ENCODE measurements at regions not wholly inside any gene's neighbourhood (a gene's known extent, or its start where the extent isn't known, plus 50 kb on each side); places are given as distances from the start of the nearest gene placed in this dataset.
"Not testable (repeated sequence)": the region's sequence is repeated elsewhere in the genome, so short reads cannot be mapped to it uniquely, and the experiment has no call there.

DNA sequence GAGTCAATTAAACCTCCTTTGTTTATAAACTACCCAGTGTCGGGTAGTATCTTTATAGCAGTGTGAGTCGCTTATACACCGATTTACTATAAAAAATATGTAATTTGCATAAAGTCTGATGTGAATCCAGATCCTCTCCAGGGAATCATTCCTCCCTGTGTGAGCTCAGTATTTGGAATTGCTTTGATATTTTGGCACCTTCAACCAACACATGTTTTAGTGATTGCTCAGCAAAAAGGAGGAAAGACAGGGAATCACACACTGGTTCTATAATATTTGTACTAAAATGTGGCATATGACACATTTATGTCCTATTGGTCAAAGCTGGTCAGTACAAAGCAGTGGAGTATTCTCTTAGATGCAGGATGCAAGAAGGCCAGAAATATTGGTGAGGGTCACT lies 703.9 kb upstream of the ATXN7L3B start:
- DNase-seq, result no peak
- Histone ChIP-seq H3K4me1 (ENCODE audit: control insufficient read depth, insufficient read depth, low read length) (no peaks in the 10 kb centered on the region), H3K9me3 (replicated peaks; ENCODE audit: control insufficient read depth, low read depth, low read length) (peaks cover 6% of the 10 kb centered on the region), H3K4me3 (ENCODE audit: low read length) (no peak overlapping the region), H3K27ac (ENCODE audit: low read length) (no peak overlapping the region), H3K36me3 (ENCODE audit: control insufficient read depth, insufficient read depth, low read length) (no peaks in the 10 kb centered on the region), H3K27me3 (ENCODE audit: control insufficient read depth, insufficient read depth, low read length) (no peaks in the 10 kb centered on the region)
- WGBS (ENCODE audit: insufficient coverage), result no CpG with 5 or more reads among the region's 3 CpGs

DNA sequence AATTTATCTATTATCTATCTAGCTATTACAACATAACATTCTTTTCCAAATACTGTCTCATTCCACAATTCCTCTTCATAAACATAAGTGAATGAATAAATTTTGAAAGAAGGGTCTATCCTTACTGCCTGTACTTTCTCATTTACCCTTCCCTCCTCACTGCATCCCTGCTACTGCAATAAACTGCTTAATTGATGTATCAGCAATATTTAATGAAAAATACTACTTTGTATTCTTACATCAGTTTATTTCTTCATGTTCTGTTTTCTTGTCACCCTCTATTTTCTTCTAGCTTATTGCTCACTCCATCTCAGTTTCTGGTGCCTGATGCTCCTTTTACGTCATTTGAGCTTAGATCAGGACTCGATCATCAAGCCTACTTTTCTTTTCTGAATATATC lies 695.7 kb upstream of the ATXN7L3B start:
- Histone ChIP-seq H3K9me3 (replicated peaks; ENCODE audit: control insufficient read depth, low read depth, low read length) (no peaks in the 10 kb centered on the region), H3K36me3 (ENCODE audit: control insufficient read depth, insufficient read depth, low read length) (no peaks in the 10 kb centered on the region), H3K4me1 (ENCODE audit: control insufficient read depth, insufficient read depth, low read length) (no peaks in the 10 kb centered on the region), H3K27ac (ENCODE audit: low read length) (no peak overlapping the region), H3K4me3 (ENCODE audit: low read length) (no peak overlapping the region), H3K27me3 (ENCODE audit: control insufficient read depth, insufficient read depth, low read length) (no peaks in the 10 kb centered on the region)
- DNase-seq, result no peak
- 83% methylated on average over 2 of the region's 2 CpGs for WGBS (ENCODE audit: insufficient coverage)

- Histone ChIP-seq H3K4me1 (ENCODE audit: control insufficient read depth, insufficient read depth, low read length) (no peaks in the 10 kb centered on the region), H3K9me3 (replicated peaks; ENCODE audit: control insufficient read depth, low read depth, low read length) (no peaks in the 10 kb centered on the region), H3K36me3 (ENCODE audit: control insufficient read depth, insufficient read depth, low read length) (no peaks in the 10 kb centered on the region), H3K27ac (ENCODE audit: low read length) (no peak overlapping the region), H3K4me3 (ENCODE audit: low read length) (no peak overlapping the region), H3K27me3 (ENCODE audit: control insufficient read depth, insufficient read depth, low read length) (no peaks in the 10 kb centered on the region)
- no peak for DNase-seq
- no CpG with 5 or more reads among the region's 2 CpGs for WGBS (ENCODE audit: insufficient coverage)
Observed at GRCh38 chr12:73863546-73863945, 674.1 kb upstream of the ATXN7L3B start.

DNA sequence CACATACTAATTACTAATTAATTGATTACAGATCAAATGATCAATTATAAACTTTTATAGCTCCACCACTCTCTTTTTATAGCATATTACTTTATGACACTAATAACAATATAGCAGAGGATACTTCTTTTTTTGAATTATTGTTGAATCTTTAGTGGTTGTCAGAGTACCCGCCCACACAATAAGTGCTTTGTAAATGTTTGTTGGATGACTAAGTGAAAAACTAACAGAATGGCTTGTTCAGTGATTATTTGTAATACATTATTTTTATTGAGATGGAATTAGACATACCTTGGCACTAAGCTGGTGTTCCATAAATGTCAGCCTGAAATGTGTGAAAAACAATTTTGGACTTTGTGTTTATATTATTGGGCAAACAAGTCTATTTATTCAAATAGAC lies 670.5 kb upstream of the ATXN7L3B start:
- Histone ChIP-seq H3K9me3 (replicated peaks; ENCODE audit: control insufficient read depth, low read depth, low read length) (no peaks in the 10 kb centered on the region), H3K4me3 (ENCODE audit: low read length) (no peak overlapping the region), H3K27me3 (ENCODE audit: control insufficient read depth, insufficient read depth, low read length) (no peaks in the 10 kb centered on the region), H3K36me3 (ENCODE audit: control insufficient read depth, insufficient read depth, low read length) (no peaks in the 10 kb centered on the region), H3K4me1 (ENCODE audit: control insufficient read depth, insufficient read depth, low read length) (no peaks in the 10 kb centered on the region), H3K27ac (ENCODE audit: low read length) (no peak overlapping the region)
- no peak for DNase-seq
- no CpG with 5 or more reads among the region's 1 CpG for WGBS (ENCODE audit: insufficient coverage)

GRCh38 chr12:73877291-73877690 lies 660.3 kb upstream of the ATXN7L3B start:
- not testable (repeated sequence) for H3K27me3 ChIP-seq (ENCODE audit: control insufficient read depth, insufficient read depth, low read length); H3K4me1 ChIP-seq (ENCODE audit: control insufficient read depth, insufficient read depth, low read length); H3K4me3 ChIP-seq (ENCODE audit: low read length); DNase-seq; H3K36me3 ChIP-seq (ENCODE audit: control insufficient read depth, insufficient read depth, low read length); H3K9me3 ChIP-seq (replicated peaks; ENCODE audit: control insufficient read depth, low read depth, low read length); H3K27ac ChIP-seq (ENCODE audit: low read length)
- WGBS (ENCODE audit: insufficient coverage), result 95% methylated on average over 5 of the region's 6 CpGs

GRCh38 chr12:73892201-73892600 lies 645.4 kb upstream of the ATXN7L3B start:
- Histone ChIP-seq H3K27ac (ENCODE audit: low read length) (no peak overlapping the region), H3K4me1 (ENCODE audit: control insufficient read depth, insufficient read depth, low read length) (no peaks in the 10 kb centered on the region), H3K36me3 (ENCODE audit: control insufficient read depth, insufficient read depth, low read length) (no peaks in the 10 kb centered on the region), H3K9me3 (replicated peaks; ENCODE audit: control insufficient read depth, low read depth, low read length) (no peaks in the 10 kb centered on the region), H3K27me3 (ENCODE audit: control insufficient read depth, insufficient read depth, low read length) (no peaks in the 10 kb centered on the region), H3K4me3 (ENCODE audit: low read length) (no peak overlapping the region)
- DNase-seq, result no peak
- no CpG with 5 or more reads among the region's 1 CpG for WGBS (ENCODE audit: insufficient coverage)

DNA sequence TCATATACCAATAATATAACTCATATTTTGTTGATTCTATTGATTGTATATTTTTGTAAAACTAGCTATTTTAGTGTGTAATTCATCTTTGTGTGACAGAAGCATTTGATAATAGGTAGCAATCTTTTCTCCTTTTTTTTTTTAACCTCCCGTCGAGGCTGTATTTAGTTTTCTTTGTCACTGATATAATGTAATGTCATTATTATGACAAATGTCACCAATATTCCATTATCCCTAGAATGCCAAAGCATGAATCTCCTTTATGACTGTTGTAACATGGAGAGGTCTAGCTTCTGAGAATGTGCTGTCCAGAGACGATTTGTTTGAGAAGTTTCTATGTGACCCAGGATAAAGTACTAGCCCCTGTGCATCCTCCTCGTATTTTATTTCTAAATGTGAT lies 639.0 kb upstream of the ATXN7L3B start:
- Histone ChIP-seq H3K9me3 (replicated peaks; ENCODE audit: control insufficient read depth, low read depth, low read length) (no peaks in the 10 kb centered on the region), H3K27me3 (ENCODE audit: control insufficient read depth, insufficient read depth, low read length) (no peaks in the 10 kb centered on the region), H3K4me1 (ENCODE audit: control insufficient read depth, insufficient read depth, low read length) (no peaks in the 10 kb centered on the region), H3K27ac (ENCODE audit: low read length) (no peak overlapping the region), H3K36me3 (ENCODE audit: control insufficient read depth, insufficient read depth, low read length) (no peaks in the 10 kb centered on the region), H3K4me3 (ENCODE audit: low read length) (no peak overlapping the region)
- WGBS (ENCODE audit: insufficient coverage), result no CpG with 5 or more reads among the region's 4 CpGs
- no peak for DNase-seq

DNA sequence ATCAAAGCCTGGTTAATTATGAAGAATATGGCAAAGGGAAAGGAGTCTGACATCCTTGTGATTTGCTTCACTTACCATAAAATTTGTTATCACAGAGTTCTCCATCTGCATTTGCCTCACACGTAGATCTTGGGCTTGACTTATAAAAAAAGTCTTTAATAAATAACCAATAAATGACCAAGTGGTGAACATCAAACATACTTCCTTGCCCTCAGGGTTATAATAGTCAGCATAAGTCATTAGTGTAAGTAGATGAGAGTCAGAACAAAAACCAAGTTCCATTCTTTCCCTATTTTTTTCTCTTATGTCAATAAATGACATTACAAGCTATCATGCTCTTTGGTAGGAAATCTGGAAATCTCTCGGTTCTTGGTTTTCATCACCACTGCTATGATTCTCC lies 635.4 kb upstream of the ATXN7L3B start:
- WGBS (ENCODE audit: insufficient coverage), result 63% methylated on average over 1 of the region's 2 CpGs
- H3K36me3 ChIP-seq (ENCODE audit: control insufficient read depth, insufficient read depth, low read length), result no peaks in the 10 kb centered on the region

GRCh38 chr12:73906757-73907156 lies 630.9 kb upstream of the ATXN7L3B start:
- DNase-seq, result no peak
- WGBS (ENCODE audit: insufficient coverage), result no CpG with 5 or more reads among the region's 4 CpGs
- no peak overlapping the region for H3K27ac ChIP-seq (ENCODE audit: low read length)
- H3K4me1 ChIP-seq (ENCODE audit: control insufficient read depth, insufficient read depth, low read length), result no peaks in the 10 kb centered on the region
- no peaks in the 10 kb centered on the region for H3K9me3 ChIP-seq (replicated peaks; ENCODE audit: control insufficient read depth, low read depth, low read length)
- H3K4me3 ChIP-seq (ENCODE audit: low read length), result no peak overlapping the region
- H3K27me3 ChIP-seq (ENCODE audit: control insufficient read depth, insufficient read depth, low read length), result no peaks in the 10 kb centered on the region
- H3K36me3 ChIP-seq (ENCODE audit: control insufficient read depth, insufficient read depth, low read length), result no peaks in the 10 kb centered on the region

More for the DNA sequence above, 635.4 kb upstream of the ATXN7L3B start:
- H3K4me3 ChIP-seq (ENCODE audit: low read length), result no peak overlapping the region
- no peak for DNase-seq
- no peak overlapping the region for H3K27ac ChIP-seq (ENCODE audit: low read length)
- no peaks in the 10 kb centered on the region for H3K9me3 ChIP-seq (replicated peaks; ENCODE audit: control insufficient read depth, low read depth, low read length)
- no peaks in the 10 kb centered on the region for H3K4me1 ChIP-seq (ENCODE audit: control insufficient read depth, insufficient read depth, low read length)
- H3K27me3 ChIP-seq (ENCODE audit: control insufficient read depth, insufficient read depth, low read length), result no peaks in the 10 kb centered on the region

DNA sequence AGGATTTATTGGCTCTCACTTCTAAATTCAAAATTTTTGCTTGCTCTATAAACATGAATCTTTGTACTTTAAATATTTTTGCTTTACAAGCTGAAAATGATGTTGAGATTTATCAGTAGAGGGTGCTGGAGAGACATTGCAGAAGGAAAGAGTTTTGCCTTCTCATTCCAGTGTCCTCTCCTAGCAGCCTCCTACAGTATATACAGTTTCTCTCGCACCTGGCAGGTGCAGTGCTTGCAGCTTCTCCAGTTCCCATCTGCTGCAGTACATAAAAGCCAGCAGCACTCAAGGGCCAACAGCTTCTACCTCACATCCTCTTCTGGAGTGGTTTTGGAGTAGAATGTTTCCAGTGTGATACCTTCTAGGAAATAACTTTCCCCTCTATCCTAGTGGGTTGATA lies 601.8 kb upstream of the ATXN7L3B start:
- Histone ChIP-seq H3K4me1 (ENCODE audit: control insufficient read depth, insufficient read depth, low read length) (no peaks in the 10 kb centered on the region), H3K36me3 (ENCODE audit: control insufficient read depth, insufficient read depth, low read length) (no peaks in the 10 kb centered on the region), H3K27ac (ENCODE audit: low read length) (no peak overlapping the region), H3K4me3 (ENCODE audit: low read length) (no peak overlapping the region), H3K9me3 (replicated peaks; ENCODE audit: control insufficient read depth, low read depth, low read length) (no peaks in the 10 kb centered on the region), H3K27me3 (ENCODE audit: control insufficient read depth, insufficient read depth, low read length) (no peaks in the 10 kb centered on the region)
- WGBS (ENCODE audit: insufficient coverage), result no CpG with 5 or more reads among the region's 1 CpG
- DNase-seq, result peak; percentile 9

GRCh38 chr12:73947326-73948026 lies 590.2 kb upstream of the ATXN7L3B start:
- Histone ChIP-seq H3K4me1 (ENCODE audit: control insufficient read depth, insufficient read depth, low read length) (no peaks in the 10 kb centered on the region), H3K27ac (ENCODE audit: low read length) (no peak overlapping the region), H3K36me3 (ENCODE audit: control insufficient read depth, insufficient read depth, low read length) (no peaks in the 10 kb centered on the region), H3K4me3 (ENCODE audit: low read length) (no peak overlapping the region), H3K27me3 (ENCODE audit: control insufficient read depth, insufficient read depth, low read length) (no peaks in the 10 kb centered on the region), H3K9me3 (replicated peaks; ENCODE audit: control insufficient read depth, low read depth, low read length) (no peaks in the 10 kb centered on the region)
- no CpG with 5 or more reads among the region's 8 CpGs for WGBS (ENCODE audit: insufficient coverage)
- no peak for DNase-seq
